GM19328 (cell line): ENCODE measurements at regions not wholly inside any gene's neighbourhood (a gene's known extent, or its start where the extent isn't known, plus 50 kb on each side); places are given as distances from the start of the nearest gene placed in this dataset.

ENCODE experiments used
- ATAC-seq: cut with Tn5 transposase; IDR thresholded peaks from one replicate; pipeline ENCODE4 v1.9.1; 2021; ENCODE audit warnings: mild to moderate bottlenecking, moderate library complexity; ENCODE audit not compliant: unreplicated experiment

- ATAC-seq = no peak
Observed at GRCh38 chrX:6701085-6701484, 166.2 kb upstream of the VCX3A start.

GRCh38 chrX:6695717-6696116, 160.8 kb upstream of the VCX3A start:
- ATAC-seq = no peak

- ATAC-seq = no peak
Observed at GRCh38 chrX:6694977-6695376, 160.1 kb upstream of the VCX3A start.

GRCh38 chrX:6694221-6694620, 159.3 kb upstream of the VCX3A start:
- ATAC-seq = no peak

GRCh38 chrX:6693051-6693450, 158.1 kb upstream of the VCX3A start:
- ATAC-seq = no peak

- ATAC-seq = no peak
Observed at GRCh38 chrX:6685489-6685888, 150.6 kb upstream of the VCX3A start.

GRCh38 chrX:6683353-6683752, 148.4 kb upstream of the VCX3A start:
- ATAC-seq = no peak

GRCh38 chrX:6681521-6682145, 146.7 kb upstream of the VCX3A start:
- ATAC-seq = no peak

GRCh38 chrX:6679988-6680387, 145.1 kb upstream of the VCX3A start:
- no peak for ATAC-seq

- no peak for ATAC-seq
Observed at GRCh38 chrX:6679550-6679949, 144.6 kb upstream of the VCX3A start.

GRCh38 chrX:6678313-6678712, 143.4 kb upstream of the VCX3A start:
- ATAC-seq = no peak

- no peak for ATAC-seq
Observed at GRCh38 chrX:6674734-6675133, 139.8 kb upstream of the VCX3A start.

- ATAC-seq = no peak
Observed at GRCh38 chrX:6667048-6667768, 132.3 kb upstream of the VCX3A start.

- no peak for ATAC-seq
Observed at GRCh38 chrX:6666624-6667023, 131.7 kb upstream of the VCX3A start.

- no peak for ATAC-seq
Observed at GRCh38 chrX:6661736-6662135, 126.8 kb upstream of the VCX3A start.

GRCh38 chrX:6660567-6661264, 125.8 kb upstream of the VCX3A start:
- ATAC-seq = no peak

- ATAC-seq = no peak
Observed at GRCh38 chrX:6645216-6645615, 110.3 kb upstream of the VCX3A start.

GRCh38 chrX:6644411-6644810, 109.5 kb upstream of the VCX3A start:
- no peak for ATAC-seq

GRCh38 chrX:6640727-6641126, 105.8 kb upstream of the VCX3A start:
- no peak for ATAC-seq

GRCh38 chrX:6614506-6614905, 79.6 kb upstream of the VCX3A start:
- no peak for ATAC-seq

GRCh38 chrX:6599230-6599860, 64.4 kb upstream of the VCX3A start:
- ATAC-seq = no peak
